ENCODE measurements at regions not wholly inside any gene's neighbourhood (a gene's known extent, or its start where the extent isn't known, plus 50 kb on each side); places are given as distances from the start of the nearest gene placed in this dataset.
"Not testable (repeated sequence)": the region's sequence is repeated elsewhere in the genome, so short reads cannot be mapped to it uniquely, and the experiment has no call there.

DNA sequence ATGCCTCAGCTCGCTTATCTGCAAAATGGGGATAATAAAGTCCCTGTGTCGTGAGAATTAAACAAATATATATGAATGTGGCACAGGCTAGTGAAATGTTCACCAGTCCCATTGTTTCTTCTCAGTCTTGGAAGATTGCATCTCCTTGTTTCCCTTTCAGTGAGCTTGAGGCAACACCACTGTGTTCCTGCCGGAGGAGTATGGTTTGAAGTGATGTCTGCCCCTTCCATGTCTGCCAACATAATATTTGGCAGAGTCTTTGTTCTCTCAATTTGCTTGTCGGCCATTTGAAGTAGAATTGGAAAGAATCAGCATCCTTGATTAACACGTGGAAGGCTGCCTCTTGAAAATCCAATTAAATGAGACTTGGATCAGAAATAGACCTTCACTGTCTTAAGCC, 1088.5 kb upstream of the INTU start:
- H3K9ac ChIP-seq (ENCODE audit: low read length) = no peak overlapping the region
- H3K9me3 ChIP-seq (replicated peaks; ENCODE audit: insufficient read depth, low read length) = no peaks in the 10 kb centered on the region
- H3K36me3 ChIP-seq (replicated peaks; ENCODE audit: insufficient read depth, low read length) = no peaks in the 10 kb centered on the region
- H4K20me1 ChIP-seq (ENCODE audit: insufficient read depth, low read length) = no peaks in the 10 kb centered on the region
- no peak overlapping the region for H3K4me3 ChIP-seq (ENCODE audit: low read length)
- H2AFZ ChIP-seq (ENCODE audit: low read length) = no peak overlapping the region
- DNase-seq = no peak
- no peaks in the 10 kb centered on the region for H3K79me2 ChIP-seq (ENCODE audit: low read length)
- no peaks in the 10 kb centered on the region for H3K27me3 ChIP-seq (replicated peaks; ENCODE audit: insufficient read depth, low read length)
- H3F3A ChIP-seq (ENCODE audit: insufficient read depth, low read length) = no peaks in the 10 kb centered on the region
- no peak overlapping the region for H3K27ac ChIP-seq (ENCODE audit: low read length)
- H3K4me1 ChIP-seq (ENCODE audit: low read length) = no peaks in the 10 kb centered on the region
- no peak overlapping the region for H3K4me2 ChIP-seq (ENCODE audit: low read depth, low read length)
- H3K9me2 ChIP-seq (replicated peaks; ENCODE audit: insufficient read depth, low read length) = no peaks in the 10 kb centered on the region
- TF ChIP-seq, protein P1, sequence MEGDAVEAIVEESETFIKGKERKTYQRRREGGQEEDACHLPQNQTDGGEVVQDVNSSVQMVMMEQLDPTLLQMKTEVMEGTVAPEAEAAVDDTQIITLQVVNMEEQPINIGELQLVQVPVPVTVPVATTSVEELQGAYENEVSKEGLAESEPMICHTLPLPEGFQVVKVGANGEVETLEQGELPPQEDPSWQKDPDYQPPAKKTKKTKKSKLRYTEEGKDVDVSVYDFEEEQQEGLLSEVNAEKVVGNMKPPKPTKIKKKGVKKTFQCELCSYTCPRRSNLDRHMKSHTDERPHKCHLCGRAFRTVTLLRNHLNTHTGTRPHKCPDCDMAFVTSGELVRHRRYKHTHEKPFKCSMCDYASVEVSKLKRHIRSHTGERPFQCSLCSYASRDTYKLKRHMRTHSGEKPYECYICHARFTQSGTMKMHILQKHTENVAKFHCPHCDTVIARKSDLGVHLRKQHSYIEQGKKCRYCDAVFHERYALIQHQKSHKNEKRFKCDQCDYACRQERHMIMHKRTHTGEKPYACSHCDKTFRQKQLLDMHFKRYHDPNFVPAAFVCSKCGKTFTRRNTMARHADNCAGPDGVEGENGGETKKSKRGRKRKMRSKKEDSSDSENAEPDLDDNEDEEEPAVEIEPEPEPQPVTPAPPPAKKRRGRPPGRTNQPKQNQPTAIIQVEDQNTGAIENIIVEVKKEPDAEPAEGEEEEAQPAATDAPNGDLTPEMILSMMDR (IDR thresholded peaks at IDR 0.05; ENCODE audit: low read length) = no peak
- TF ChIP-seq EZH2 (optimal IDR thresholded peaks at IDR 0.05; ENCODE audit: low read depth, low read length) = no peak
- TF ChIP-seq EZH2phosphoT487 (IDR thresholded peaks at IDR 0.05; ENCODE audit: low read length) = no peak

DNA sequence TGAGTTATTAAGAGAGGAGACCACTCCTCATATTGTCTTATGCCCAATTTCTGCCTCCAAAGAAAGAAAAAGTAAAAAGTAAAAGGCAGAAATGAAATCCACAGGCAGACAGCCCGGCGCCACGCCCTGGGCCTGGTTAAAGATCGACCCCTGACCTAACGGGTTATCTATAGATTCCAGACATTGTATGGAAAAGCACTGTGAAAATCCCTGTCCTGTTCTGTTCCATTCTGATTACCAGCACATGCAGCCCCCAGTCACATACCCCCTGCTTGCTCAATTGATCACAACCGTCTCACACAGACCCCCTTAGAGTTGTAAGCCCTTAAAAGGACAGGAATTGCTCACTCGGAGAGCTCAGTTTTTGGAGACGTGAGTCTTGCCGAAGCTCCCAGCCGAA, 1086.6 kb upstream of the INTU start:
- not testable (repeated sequence) for H3K27ac ChIP-seq (ENCODE audit: low read length); H3K79me2 ChIP-seq (ENCODE audit: low read length); H3K4me2 ChIP-seq (ENCODE audit: low read depth, low read length); H3K9ac ChIP-seq (ENCODE audit: low read length); H3K4me3 ChIP-seq (ENCODE audit: low read length); H3K27me3 ChIP-seq (replicated peaks; ENCODE audit: insufficient read depth, low read length); H3K9me3 ChIP-seq (replicated peaks; ENCODE audit: insufficient read depth, low read length); H3K36me3 ChIP-seq (replicated peaks; ENCODE audit: insufficient read depth, low read length); DNase-seq; H3F3A ChIP-seq (ENCODE audit: insufficient read depth, low read length); H4K20me1 ChIP-seq (ENCODE audit: insufficient read depth, low read length); H2AFZ ChIP-seq (ENCODE audit: low read length); H3K9me2 ChIP-seq (replicated peaks; ENCODE audit: insufficient read depth, low read length); H3K4me1 ChIP-seq (ENCODE audit: low read length)

GRCh38 chr4:126547352-126547751, 1085.4 kb upstream of the INTU start:
- Histone ChIP-seq H4K20me1 (ENCODE audit: insufficient read depth, low read length) (no peaks in the 10 kb centered on the region), H3K9me2 (replicated peaks; ENCODE audit: insufficient read depth, low read length) (no peaks in the 10 kb centered on the region), H2AFZ (ENCODE audit: low read length) (no peak overlapping the region), H3K36me3 (replicated peaks; ENCODE audit: insufficient read depth, low read length) (no peaks in the 10 kb centered on the region), H3K9me3 (replicated peaks; ENCODE audit: insufficient read depth, low read length) (no peaks in the 10 kb centered on the region), H3F3A (ENCODE audit: insufficient read depth, low read length) (no peaks in the 10 kb centered on the region), H3K27me3 (replicated peaks; ENCODE audit: insufficient read depth, low read length) (no peaks in the 10 kb centered on the region), H3K4me2 (ENCODE audit: low read depth, low read length) (no peak overlapping the region), H3K9ac (ENCODE audit: low read length) (no peak overlapping the region), H3K4me3 (ENCODE audit: low read length) (no peak overlapping the region), H3K27ac (ENCODE audit: low read length) (no peak overlapping the region), H3K4me1 (ENCODE audit: low read length) (no peaks in the 10 kb centered on the region), H3K79me2 (ENCODE audit: low read length) (no peaks in the 10 kb centered on the region)
- TF ChIP-seq EZH2phosphoT487 (IDR thresholded peaks at IDR 0.05; ENCODE audit: low read length) (no peak), EZH2 (optimal IDR thresholded peaks at IDR 0.05; ENCODE audit: low read depth, low read length) (no peak)
- TF ChIP-seq, protein P1 (IDR thresholded peaks at IDR 0.05; ENCODE audit: low read length) = no peak
- DNase-seq = no peak

GRCh38 chr4:126548890-126549289, 1083.9 kb upstream of the INTU start:
- Histone ChIP-seq H3K4me1 (ENCODE audit: low read length) (no peaks in the 10 kb centered on the region), H3K36me3 (replicated peaks; ENCODE audit: insufficient read depth, low read length) (no peaks in the 10 kb centered on the region), H3K9me3 (replicated peaks; ENCODE audit: insufficient read depth, low read length) (no peaks in the 10 kb centered on the region), H3F3A (ENCODE audit: insufficient read depth, low read length) (no peaks in the 10 kb centered on the region), H2AFZ (ENCODE audit: low read length) (no peak overlapping the region), H3K9me2 (replicated peaks; ENCODE audit: insufficient read depth, low read length) (no peaks in the 10 kb centered on the region), H3K4me2 (ENCODE audit: low read depth, low read length) (no peak overlapping the region), H4K20me1 (ENCODE audit: insufficient read depth, low read length) (no peaks in the 10 kb centered on the region), H3K4me3 (ENCODE audit: low read length) (no peak overlapping the region), H3K79me2 (ENCODE audit: low read length) (no peaks in the 10 kb centered on the region), H3K9ac (ENCODE audit: low read length) (no peak overlapping the region), H3K27ac (ENCODE audit: low read length) (no peak overlapping the region), H3K27me3 (replicated peaks; ENCODE audit: insufficient read depth, low read length) (no peaks in the 10 kb centered on the region)
- no peak for TF ChIP-seq EZH2phosphoT487 (IDR thresholded peaks at IDR 0.05; ENCODE audit: low read length)
- TF ChIP-seq, protein P1 (IDR thresholded peaks at IDR 0.05; ENCODE audit: low read length) = no peak
- no peak for TF ChIP-seq EZH2 (optimal IDR thresholded peaks at IDR 0.05; ENCODE audit: low read depth, low read length)
- no peak for DNase-seq
